Ishikawa (cell line): ENCODE measurements at regions not wholly inside any gene's neighbourhood (a gene's known extent, or its start where the extent isn't known, plus 50 kb on each side); places are given as distances from the start of the nearest gene placed in this dataset.

Source experiments
- CEBPB ChIP-seq: IDR thresholded peaks from 2 replicates; pipeline ENCODE4 v1.6.1; 2012
- CREB1 ChIP-seq: IDR thresholded peaks from 2 replicates; pipeline ENCODE4 v1.6.1; 2012; ENCODE audit warnings: low read depth
- EGR1 ChIP-seq: IDR thresholded peaks from 2 replicates; pipeline ENCODE4 v1.6.1; 2012
- EP300 ChIP-seq: IDR thresholded peaks from 2 replicates; pipeline ENCODE4 v1.6.1; 2012; ENCODE audit warnings: borderline replicate concordance
- FOXM1 ChIP-seq: IDR thresholded peaks from 2 replicates; pipeline ENCODE4 v1.6.1; 2012; ENCODE audit warnings: low read depth, borderline replicate concordance
- MAX ChIP-seq: IDR thresholded peaks from 2 replicates; pipeline ENCODE4 v1.6.1; 2012
- NFIC ChIP-seq: IDR thresholded peaks from 2 replicates; pipeline ENCODE4 v1.6.1; 2012
- RAD21 ChIP-seq: IDR thresholded peaks from 2 replicates; pipeline ENCODE4 v1.6.1; 2012; ENCODE audit warnings: low read depth
- REST ChIP-seq: IDR thresholded peaks from 2 replicates; pipeline ENCODE4 v1.6.1; 2012; ENCODE audit warnings: low read depth, mild to moderate bottlenecking
- TAF1 ChIP-seq: IDR thresholded peaks from 2 replicates; pipeline ENCODE4 v1.6.1; 2012; ENCODE audit warnings: low read depth, mild to moderate bottlenecking
- TCF12 ChIP-seq: IDR thresholded peaks from 2 replicates; pipeline ENCODE4 v1.6.1; 2012; ENCODE audit warnings: low read depth
- TEAD4 ChIP-seq: IDR thresholded peaks from 2 replicates; pipeline ENCODE4 v1.6.1; 2012
- USF1 ChIP-seq: IDR thresholded peaks from 2 replicates; pipeline ENCODE4 v1.6.1; 2012
- YY1 ChIP-seq: IDR thresholded peaks from 2 replicates; pipeline ENCODE4 v1.6.1; 2012; ENCODE audit warnings: low read depth
- ZBTB7A ChIP-seq: IDR thresholded peaks from 2 replicates; pipeline ENCODE4 v1.6.1; 2012; ENCODE audit warnings: low read depth

- TF ChIP-seq TCF12 (no peak), EGR1 (no peak), TEAD4 (no peak), FOXM1 (no peak), USF1 (no peak), REST (no peak), CEBPB (no peak), TAF1 (no peak), RAD21 (no peak), YY1 (no peak), MAX (no peak), EP300 (no peak), ZBTB7A (no peak), NFIC (no peak), CREB1 (no peak)
These were observed 71.5 kb downstream of the PTGR3 start for GRCh38 chr18:75137346-75137877.

- no peak for TF ChIP-seq YY1
- no peak for TF ChIP-seq TEAD4
- no peak for TF ChIP-seq ZBTB7A
- no peak for TF ChIP-seq TCF12
- no peak for TF ChIP-seq CEBPB
- TF ChIP-seq NFIC = no peak
- TF ChIP-seq EP300 = no peak
- TF ChIP-seq CREB1 = no peak
- TF ChIP-seq EGR1 = no peak
- TF ChIP-seq REST = no peak
- TF ChIP-seq USF1 = no peak
These were observed 73.7 kb downstream of the PTGR3 start for GRCh38 chr18:75135158-75135725.

GRCh38 chr18:75134611-75134975 is 74.3 kb downstream of the PTGR3 start:
- TF ChIP-seq REST = no peak
- no peak for TF ChIP-seq TEAD4
- no peak for TF ChIP-seq EGR1
- TF ChIP-seq TAF1 = no peak
- TF ChIP-seq YY1 = no peak

GRCh38 chr18:75133721-75134610 is 75.0 kb downstream of the PTGR3 start:
- TF ChIP-seq ZBTB7A (no peak), EP300 (no peak), CREB1 (no peak), REST (no peak), FOXM1 (no peak), NFIC (no peak), USF1 (no peak), YY1 (no peak), EGR1 (no peak), RAD21 (no peak), TEAD4 (no peak), MAX (no peak), CEBPB (no peak), TCF12 (no peak), TAF1 (no peak)
